NCI-H69 (cell line): ENCODE measurements at regions not wholly inside any gene's neighbourhood (a gene's known extent, or its start where the extent isn't known, plus 50 kb on each side); places are given as distances from the start of the nearest gene placed in this dataset.

ENCODE experiments used
- DNase-seq: peaks from one replicate; lab custom pipeline; 2025; lab: John Stamatoyannopoulos, UW

DNA sequence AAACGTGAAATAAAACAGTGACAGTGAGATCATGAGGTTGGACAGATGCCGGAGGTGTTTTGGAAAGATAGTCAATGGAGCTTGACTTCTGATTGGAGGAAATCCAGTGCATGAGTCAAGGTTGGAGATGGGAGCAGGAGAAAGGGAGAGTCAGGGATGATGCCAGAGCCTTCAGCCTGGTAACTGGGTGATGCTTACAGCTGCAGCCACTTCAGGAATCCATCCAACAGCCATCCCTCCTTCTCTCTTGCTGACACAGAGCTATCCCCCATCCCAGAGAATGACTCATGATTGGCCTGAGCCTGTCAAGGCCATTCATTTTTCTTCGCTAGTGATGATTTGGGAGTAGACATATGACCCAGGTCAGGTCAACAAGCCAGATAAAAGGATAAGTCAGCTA is 112.8 kb downstream of the SAMD5 start:
- DNase-seq, result no peak

DNA sequence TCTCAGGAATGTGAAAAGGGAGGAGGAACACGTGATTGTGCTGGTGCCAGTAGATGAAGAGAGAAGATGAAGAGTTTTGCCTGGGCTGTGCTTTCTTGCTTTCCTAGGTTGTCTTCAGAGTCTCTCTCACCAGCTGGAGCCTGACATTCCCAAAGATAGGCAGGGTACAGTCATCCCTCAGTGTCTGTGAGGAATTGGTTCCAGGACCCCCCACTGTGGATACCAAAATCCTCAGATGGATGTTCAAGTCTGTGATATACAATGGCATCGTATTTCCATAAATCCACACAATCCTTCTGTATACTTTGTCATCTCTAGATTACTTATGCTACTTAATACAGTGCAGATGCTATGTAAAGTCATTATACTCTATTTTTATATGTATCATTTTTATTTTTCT is 113.5 kb downstream of the SAMD5 start:
- no peak for DNase-seq

DNA sequence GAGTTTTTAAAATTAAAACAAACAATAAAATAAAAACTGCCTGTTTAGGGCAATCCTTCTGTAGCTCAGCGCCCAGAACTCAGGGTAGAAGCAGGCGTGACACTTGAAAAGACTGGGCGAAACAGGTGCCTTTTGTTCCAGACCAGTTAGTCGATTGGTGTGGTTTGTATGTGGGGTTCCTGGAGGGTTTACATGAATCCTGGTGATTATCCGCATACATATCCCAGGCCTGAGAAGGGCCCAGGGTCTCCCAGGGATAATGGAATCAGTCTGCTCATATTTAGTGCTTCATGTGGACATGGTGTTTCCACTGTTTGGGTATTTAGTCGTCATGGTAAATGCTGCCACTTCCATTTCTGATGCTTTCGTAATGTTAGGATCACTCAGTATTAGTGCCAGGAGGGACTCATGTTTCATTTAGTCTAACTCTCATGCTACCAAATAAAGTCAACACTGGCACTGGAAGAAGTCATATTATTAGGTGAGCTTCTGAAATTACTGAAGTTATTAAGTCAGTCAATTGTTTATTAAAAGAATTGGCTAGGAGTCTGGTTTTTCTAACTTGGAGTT is 116.5 kb downstream of the SAMD5 start:
- no peak for DNase-seq

- DNase-seq, result no peak
Observed at GRCh38 chr6:147625946-147626345, 117.5 kb downstream of the SAMD5 start.

GRCh38 chr6:147627411-147627810 is 118.9 kb downstream of the SAMD5 start:
- no peak for DNase-seq

- DNase-seq, result no peak
Observed at GRCh38 chr6:147633191-147633590, 124.7 kb downstream of the SAMD5 start.

- DNase-seq, result no peak
Observed at GRCh38 chr6:147637620-147638195, 129.2 kb downstream of the SAMD5 start.

DNA sequence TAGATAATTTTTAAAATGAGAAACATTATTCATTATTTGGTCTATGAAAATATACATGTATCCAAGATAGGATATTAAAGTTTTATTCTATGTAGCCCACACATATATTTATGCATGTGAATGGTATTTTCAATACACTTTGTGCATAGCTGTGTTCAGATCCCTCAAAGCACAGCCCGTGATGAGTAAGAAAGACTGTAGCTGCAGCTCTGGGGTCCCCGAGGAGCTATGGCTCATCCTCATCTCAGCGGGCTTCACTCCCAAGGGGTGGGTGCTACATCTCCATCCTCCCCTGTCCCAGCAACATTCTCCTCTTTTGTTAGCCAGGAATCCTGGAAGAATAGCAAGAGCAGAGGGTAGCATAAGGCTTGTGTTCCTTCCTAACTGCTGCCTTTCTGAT is 130.8 kb downstream of the SAMD5 start:
- DNase-seq, result no peak

DNA sequence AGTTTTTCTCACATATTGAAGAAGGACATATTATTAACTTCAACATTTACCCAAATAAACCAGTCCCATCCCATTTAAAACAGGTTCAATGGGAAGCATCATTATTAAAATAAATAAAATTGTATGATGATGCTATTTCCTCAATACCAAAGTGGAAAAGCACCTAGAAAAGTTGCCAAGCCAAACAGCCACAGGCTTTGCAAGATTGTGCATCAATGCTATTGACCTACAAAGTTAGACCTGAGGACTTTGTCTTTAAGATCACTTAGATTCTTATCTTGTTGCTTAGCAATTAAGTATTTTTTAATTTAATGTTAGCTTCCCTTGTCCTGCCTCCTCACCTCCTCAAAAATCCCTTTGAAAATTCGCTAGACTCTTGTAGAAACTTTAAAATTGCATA is 132.1 kb downstream of the SAMD5 start:
- no peak for DNase-seq

- no peak for DNase-seq
Observed at GRCh38 chr6:147641511-147641910, 133.0 kb downstream of the SAMD5 start.

- no peak for DNase-seq
Observed at GRCh38 chr6:147642458-147642857, 134.0 kb downstream of the SAMD5 start.

GRCh38 chr6:147643341-147644200 is 135.1 kb downstream of the SAMD5 start:
- DNase-seq, result no peak

- no peak for DNase-seq
Observed at GRCh38 chr6:147648916-147649315, 140.4 kb downstream of the SAMD5 start.

DNA sequence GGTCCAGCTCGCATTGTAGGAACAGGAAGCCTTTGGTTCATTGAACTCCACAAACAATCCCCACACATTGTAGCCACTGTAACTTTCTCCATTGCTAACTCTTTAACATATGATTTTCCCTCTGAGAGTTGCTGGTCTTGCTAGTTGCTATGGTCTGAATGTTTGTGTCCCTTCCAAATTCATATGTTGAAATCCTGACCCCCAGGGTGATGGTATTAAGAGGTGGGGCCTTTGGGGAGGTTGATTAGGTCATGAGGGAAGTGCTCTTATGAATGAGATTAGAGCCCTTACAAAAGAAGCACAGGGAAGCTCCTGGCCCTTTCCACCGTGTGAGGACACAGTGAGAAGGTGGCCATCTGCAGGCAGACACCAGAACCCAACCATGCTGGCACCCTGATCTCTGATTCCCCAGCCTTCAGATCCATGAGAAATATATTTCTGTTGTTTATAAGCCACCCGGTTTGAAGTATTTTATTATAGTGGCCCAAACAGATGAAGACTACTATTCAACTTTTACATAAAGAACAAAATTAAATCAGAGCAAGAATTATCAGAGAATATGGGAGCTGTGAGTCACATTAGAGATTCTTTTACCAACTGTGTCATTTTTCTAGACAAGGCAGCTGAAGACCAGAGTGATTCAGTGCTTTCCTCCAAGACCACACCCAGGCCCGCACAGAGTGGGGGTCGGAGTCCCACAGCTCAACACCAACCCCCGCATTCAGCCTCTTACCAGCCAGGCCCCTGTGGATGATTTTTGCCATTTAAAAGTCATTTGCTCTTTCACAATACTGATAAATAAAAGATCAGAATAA is 143.0 kb downstream of the SAMD5 start:
- no peak for DNase-seq

- DNase-seq, result no peak
Observed at GRCh38 chr6:147653631-147654030, 145.1 kb downstream of the SAMD5 start.

DNA sequence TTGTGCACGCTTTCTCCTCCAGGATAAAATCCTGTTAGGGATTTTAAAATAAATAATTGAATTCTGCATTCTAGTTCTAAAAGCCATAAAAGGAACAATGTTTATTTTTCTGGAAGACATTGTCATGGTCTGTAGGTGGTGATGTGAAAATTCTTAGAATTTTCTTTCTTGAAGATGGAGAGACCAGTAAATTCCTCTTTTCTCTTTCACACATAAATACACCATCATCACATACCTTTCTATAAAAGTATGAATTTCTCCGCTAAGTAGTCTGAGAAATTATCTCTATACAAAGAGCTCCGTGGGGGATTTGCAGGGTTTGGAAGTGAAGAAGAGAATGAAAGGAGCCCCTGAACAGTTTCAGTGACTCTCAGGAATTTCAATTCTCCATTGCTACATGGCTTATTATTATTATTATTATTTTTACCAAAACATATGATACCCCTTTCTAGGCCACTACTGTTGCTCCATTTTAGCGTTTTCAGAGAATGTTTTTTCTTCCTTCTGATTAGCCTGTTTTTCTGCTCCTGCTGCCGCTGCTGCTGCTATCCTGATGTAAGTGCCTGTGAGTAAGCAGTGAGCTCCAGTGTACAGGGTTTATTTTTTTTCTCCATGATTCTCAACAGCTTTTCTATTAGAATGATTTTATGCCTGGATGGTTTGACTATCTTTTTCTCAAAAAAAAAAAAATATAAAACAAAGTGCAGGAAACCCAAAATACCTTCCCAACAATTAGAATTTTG is 145.8 kb downstream of the SAMD5 start:
- DNase-seq, result no peak

DNA sequence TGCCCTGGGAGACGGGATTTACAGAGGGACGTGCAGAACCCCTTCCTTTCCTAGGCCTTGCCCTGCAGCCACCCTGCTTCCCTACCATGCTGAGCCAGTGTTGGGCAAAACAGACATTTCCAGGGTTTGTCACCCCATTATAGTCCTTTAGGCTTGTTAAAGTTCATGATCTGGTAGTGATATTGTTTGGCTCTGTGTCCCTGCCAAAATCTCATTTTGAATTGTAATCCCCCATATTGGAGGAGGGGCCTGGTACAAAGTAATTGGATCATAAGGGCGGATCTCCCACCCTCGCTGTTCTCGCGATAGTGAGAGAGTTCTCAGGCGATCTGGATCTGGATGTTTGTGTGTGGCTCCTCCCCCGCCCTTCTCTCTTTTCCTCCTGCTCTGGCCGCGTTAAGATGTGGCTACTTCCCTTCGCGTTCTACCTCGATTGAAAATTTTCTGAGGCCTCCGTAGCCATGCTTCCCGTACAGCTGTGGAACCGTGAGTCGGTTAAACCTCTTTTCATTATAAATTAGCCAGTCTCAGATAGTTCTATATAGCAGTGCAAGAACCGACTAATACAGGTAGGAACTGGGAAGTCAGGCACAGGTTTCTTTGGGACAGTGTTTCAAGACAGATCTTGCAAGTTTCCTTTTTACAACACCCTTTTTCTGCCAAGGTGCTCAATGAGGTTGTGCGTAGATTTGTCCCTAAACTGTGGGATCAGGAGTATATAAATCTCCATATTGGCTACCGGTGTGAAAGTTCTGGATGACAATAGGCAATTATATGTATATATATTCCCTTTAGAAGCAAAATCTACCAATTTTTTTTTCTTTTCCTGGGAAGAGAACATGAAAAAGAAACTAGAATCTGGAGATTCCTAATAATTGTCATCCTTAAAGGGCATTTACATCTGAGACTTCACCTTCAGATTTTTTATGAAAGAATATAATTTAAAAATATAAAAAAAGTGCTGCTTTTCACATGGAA is 152.1 kb downstream of the SAMD5 start:
- DNase-seq, result no peak

DNA sequence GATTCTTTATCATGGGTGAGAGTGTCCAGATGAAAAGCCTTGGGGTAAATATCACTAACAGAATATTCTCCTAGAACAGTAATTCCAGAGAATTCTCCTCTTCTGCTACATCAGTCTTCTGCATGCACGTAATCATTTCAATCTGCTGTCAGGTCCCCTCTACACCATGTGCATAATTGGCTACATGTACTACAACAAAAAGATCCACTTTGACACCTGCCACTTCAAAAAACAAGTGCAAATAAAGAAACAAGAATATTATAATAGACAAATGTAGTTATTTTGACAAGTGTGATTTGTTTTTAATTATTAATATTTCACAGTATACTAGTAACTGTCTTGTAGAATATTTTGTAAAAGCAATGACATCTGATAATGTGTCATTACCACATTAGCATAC is 154.2 kb downstream of the SAMD5 start:
- no peak for DNase-seq

DNA sequence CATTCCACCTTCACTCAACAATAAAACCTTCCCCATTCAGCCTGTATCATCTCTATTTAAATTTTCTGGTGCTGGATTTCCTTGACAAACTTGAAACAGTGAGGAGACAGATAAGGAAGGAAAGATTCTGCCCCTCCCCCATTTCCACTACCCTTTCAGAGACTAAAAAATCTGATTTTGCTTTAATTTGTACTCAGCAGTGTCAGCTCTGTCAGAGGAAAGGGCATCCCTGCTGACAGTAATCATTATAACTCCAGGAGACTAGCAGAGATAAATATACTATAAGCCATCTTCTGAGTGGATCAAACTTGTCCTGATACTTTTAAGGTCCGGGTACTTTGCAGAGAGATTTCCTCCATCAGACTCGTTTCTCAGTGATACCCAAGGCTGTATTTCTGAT is 155.6 kb downstream of the SAMD5 start:
- DNase-seq, result no peak

DNA sequence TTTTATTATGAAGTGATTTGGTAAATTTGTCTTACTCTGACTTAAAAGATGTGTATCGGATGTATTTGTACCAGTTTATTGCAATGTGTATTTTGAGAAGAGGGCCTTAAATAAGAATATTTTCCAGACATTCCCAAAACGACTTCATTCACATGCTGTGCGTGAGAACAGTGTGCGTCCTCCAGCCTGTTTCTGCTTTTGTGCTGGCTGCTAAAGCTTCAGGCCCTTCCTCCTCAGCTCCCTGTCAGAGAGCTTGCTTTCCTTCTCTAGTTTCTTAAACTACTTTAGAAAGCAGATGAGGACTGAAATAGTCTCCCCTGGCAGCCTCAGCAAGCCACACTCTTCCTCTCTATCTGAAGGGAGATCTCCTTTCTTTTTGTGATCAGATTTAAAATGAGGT is 157.8 kb downstream of the SAMD5 start:
- DNase-seq, result no peak

- no peak for DNase-seq
Observed at GRCh38 chr6:147667082-147667481, 158.6 kb downstream of the SAMD5 start.
